Panc1 (cell line): ENCODE measurements at regions not wholly inside any gene's neighbourhood (a gene's known extent, or its start where the extent isn't known, plus 50 kb on each side); places are given as distances from the start of the nearest gene placed in this dataset.

Experiments
- ATAC-seq: fragments of 200-7000 bp; cut with Tn5 transposase; 2 replicates; pipeline ENCODE4 v1.9.1; 2020; ENCODE audit warnings: mild to moderate bottlenecking, moderate library complexity
- BruUV-seq: library from RNA; stranded (reverse); fragments of 400-500 nt; replicated peaks from 2 replicates; lab custom pipeline; 2021; lab: Mats Ljungman, UMichigan
- CTCF ChIA-PET: fragments of 300-600 bp; sonication (Branson Sonifier 250); formaldehyde crosslinking; loops from one replicate; lab custom pipeline; 2022; ENCODE audit warnings: antibody characterized with exemption; lab: Charles Lee
- POLR2A ChIA-PET: fragments of 300-600 bp; sonication (Branson Sonifier 250); formaldehyde crosslinking; loops from one replicate; lab custom pipeline; 2022; ENCODE audit warnings: antibody characterized with exemption; lab: Charles Lee
- DNase-seq: peaks from one replicate; pipeline ENCODE4 v3.0.0-alpha.2; 2010; ENCODE audit warnings: low read depth, low spot score
- H3K27ac ChIP-seq: 2 replicates; pipeline ENCODE4 v1.5.1; 2011; ENCODE audit warnings: mild to moderate bottlenecking, low read length, inconsistent platforms
- H3K27me3 ChIP-seq: fragments of 200-500 bp; sonication (Bioruptor generic); 2 replicates; pipeline ENCODE4 v1.6.0; 2014; ENCODE audit warnings: low read length, inconsistent platforms; ENCODE audit not compliant: control insufficient read depth, insufficient read depth
- H3K36me3 ChIP-seq: fragments of 200-500 bp; sonication (Bioruptor generic); 2 replicates; pipeline ENCODE4 v1.5.1; 2014; ENCODE audit warnings: inconsistent platforms, mild to moderate bottlenecking, low read length, moderate library complexity; ENCODE audit not compliant: control insufficient read depth, insufficient read depth
- H3K4me1 ChIP-seq: 2 replicates; pipeline ENCODE4 v1.5.1; 2011; ENCODE audit warnings: inconsistent platforms, mild to moderate bottlenecking, low read length, moderate library complexity; ENCODE audit not compliant: control insufficient read depth, insufficient read depth
- H3K4me3 ChIP-seq, 2 experiments: 2 replicates each; pipeline ENCODE4 v1.5.1; 2011 to 2012; ENCODE audit warnings: low read depth in 2 of 2, low read length in 2 of 2, mild to moderate bottlenecking in 2 of 2, inconsistent platforms in 1 of 2, moderate library complexity in 1 of 2
- H3K9me3 ChIP-seq: fragments of 200-500 bp; sonication (Bioruptor generic); 2 replicates; pipeline ENCODE4 v1.5.1; 2014; ENCODE audit warnings: low read depth, mild to moderate bottlenecking, inconsistent platforms, low read length, moderate library complexity; ENCODE audit not compliant: control insufficient read depth, insufficient read depth
- CTCF ChIP-seq: fragments of 450-650 bp; IDR thresholded peaks from 2 replicates; pipeline ENCODE4 v1.5.1; 2017; ENCODE audit warnings: mild to moderate bottlenecking
- POLR2AphosphoS5 ChIP-seq: IDR thresholded peaks from 2 replicates; pipeline ENCODE4 v1.6.1; 2012; ENCODE audit warnings: mild to moderate bottlenecking, low read depth, low read length, moderate library complexity
- REST ChIP-seq, 2 experiments: IDR thresholded peaks; 2 replicates each; pipeline ENCODE4 v1.6.1; 2011 to 2012; ENCODE audit warnings: low read depth in 2 of 2, control low read depth in 1 of 2, low read length in 1 of 2, mild to moderate bottlenecking in 1 of 2, moderate library complexity in 1 of 2; ENCODE audit not compliant: insufficient read depth in 1 of 2
- SIN3A ChIP-seq: IDR thresholded peaks from 2 replicates; pipeline ENCODE4 v1.6.1; 2012; ENCODE audit warnings: low read depth, mild to moderate bottlenecking, low read length, moderate library complexity, borderline replicate concordance; ENCODE audit not compliant: insufficient read depth
- TCF7L2 ChIP-seq: IDR thresholded peaks from 2 replicates; pipeline ENCODE4 v1.6.1; 2011; ENCODE audit warnings: mild to moderate bottlenecking, low read depth, low read length, inconsistent platforms
- in situ Hi-C: cut with HindIII; loops from 2 replicates; pipeline ENCODE4 v1.10.0; 2016; ENCODE audit warnings: low sequenced_read_pairs, low pct_unique_long_range_greater_than_20kb
- intact Hi-C: fragments of 100-400 bp; cut with micrococcal nuclease; formaldehyde crosslinking; loops from one replicate; pipeline ENCODE4 v1.10.0; 2022; ENCODE audit not compliant: unreplicated experiment

DNA sequence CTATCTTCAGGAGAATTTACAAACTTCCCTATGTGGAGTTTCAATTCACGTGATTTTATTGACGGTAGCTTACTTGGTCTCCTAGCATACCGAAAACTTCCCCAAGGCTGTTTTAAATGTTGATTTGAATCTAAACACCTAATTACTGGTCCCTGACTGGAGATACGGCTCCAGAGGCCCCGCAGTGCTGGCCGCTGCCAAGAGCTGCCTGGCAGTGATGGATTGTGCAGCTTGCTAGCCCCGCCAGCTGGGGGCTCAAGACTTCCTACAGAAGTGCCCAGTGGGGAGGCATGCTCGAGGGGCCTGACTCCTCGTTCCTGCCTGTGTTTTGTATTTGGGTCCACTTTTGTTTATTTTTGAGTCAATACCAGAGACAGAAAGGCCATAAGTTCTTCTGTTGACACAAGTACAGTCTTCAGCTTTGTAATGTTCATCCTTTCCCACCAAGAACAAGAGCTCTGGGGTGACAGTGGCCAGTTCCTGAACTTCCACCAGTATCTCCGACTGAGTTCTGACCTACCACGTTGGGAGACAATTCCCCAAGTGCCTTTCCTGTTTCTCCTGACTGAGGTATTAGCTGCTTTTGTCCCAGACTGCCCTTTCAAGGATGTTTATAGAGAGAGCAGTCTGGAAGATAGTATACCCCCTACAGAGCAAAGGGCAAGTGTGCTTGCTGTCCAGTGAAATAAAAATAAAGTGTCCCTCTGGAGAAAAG is 80.7 kb upstream of the CXCL12 start:
- ATAC-seq (no peak), DNase-seq (no peak)
- BruUV-seq, result no TSS peak
- H3K4me3 ChIP-seq, result no peak overlapping the region
- TF ChIP-seq REST (IDR thresholded peaks at IDR 0.05; ENCODE audit: insufficient read depth in 1 of 2, low read depth in 2 of 2, low read length in 1 of 2) (no peak), CTCF (no peak), TCF7L2 (no peak), POLR2AphosphoS5 (no peak), SIN3A (no peak)
- H3K9me3 ChIP-seq, result no peaks in the 10 kb centered on the region
- H3K36me3 ChIP-seq, result no peaks in the 10 kb centered on the region
- H3K27me3 ChIP-seq, result no peaks in the 10 kb centered on the region; the same call in 1 of the 2 replicates
- in situ Hi-C loops, result no loop called here
- intact Hi-C loops, result no loop called here
- POLR2A ChIA-PET, result no interaction called here
- no peak overlapping the region for H3K27ac ChIP-seq
- H3K4me1 ChIP-seq, result no peaks in the 10 kb centered on the region
- CTCF ChIA-PET, result no interaction called here

GRCh38 chr10:44466236-44466635 is 81.3 kb upstream of the CXCL12 start:
- ATAC-seq (no peak), DNase-seq (no peak)
- H3K27me3 ChIP-seq, result no peaks in the 10 kb centered on the region; the same call in 1 of the 2 replicates
- BruUV-seq, result no TSS peak
- H3K4me1 ChIP-seq, result no peaks in the 10 kb centered on the region
- no peak overlapping the region for H3K4me3 ChIP-seq
- H3K36me3 ChIP-seq, result no peaks in the 10 kb centered on the region
- no peaks in the 10 kb centered on the region for H3K9me3 ChIP-seq
- POLR2A ChIA-PET, result no interaction called here
- CTCF ChIA-PET, result no interaction called here
- TF ChIP-seq SIN3A, result no peak
- no peak for TF ChIP-seq TCF7L2
- TF ChIP-seq POLR2AphosphoS5, result no peak
- TF ChIP-seq CTCF, result no peak
- no peak for TF ChIP-seq REST (IDR thresholded peaks at IDR 0.05; ENCODE audit: insufficient read depth in 1 of 2, low read depth in 2 of 2, low read length in 1 of 2)
- intact Hi-C loops (no loop called here), in situ Hi-C loops (no loop called here)
- no peak overlapping the region for H3K27ac ChIP-seq
